ENCODE measurements at regions not wholly inside any gene's neighbourhood (a gene's known extent, or its start where the extent isn't known, plus 50 kb on each side); places are given as distances from the start of the nearest gene placed in this dataset.

DNA sequence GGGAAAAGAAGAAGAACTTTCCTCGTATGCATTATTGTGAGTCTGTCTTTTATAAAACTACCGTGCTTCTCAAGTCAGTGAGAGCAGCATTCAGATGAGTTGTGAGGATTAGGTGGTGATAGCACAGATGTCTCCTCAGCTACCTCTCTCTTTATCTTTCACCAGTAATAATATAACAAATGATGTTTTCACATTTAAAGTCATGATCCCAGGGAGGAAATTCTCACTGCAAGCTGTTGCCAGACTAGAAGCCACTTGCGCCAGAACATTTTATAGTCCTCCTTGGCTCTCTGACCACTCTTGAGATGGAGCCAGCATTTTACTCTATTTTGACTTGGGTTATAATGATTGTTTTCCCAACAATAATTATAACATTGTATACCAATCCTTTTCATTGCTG is 443.1 kb downstream of the AEBP2 start:
- TF ChIP-seq, protein P1, sequence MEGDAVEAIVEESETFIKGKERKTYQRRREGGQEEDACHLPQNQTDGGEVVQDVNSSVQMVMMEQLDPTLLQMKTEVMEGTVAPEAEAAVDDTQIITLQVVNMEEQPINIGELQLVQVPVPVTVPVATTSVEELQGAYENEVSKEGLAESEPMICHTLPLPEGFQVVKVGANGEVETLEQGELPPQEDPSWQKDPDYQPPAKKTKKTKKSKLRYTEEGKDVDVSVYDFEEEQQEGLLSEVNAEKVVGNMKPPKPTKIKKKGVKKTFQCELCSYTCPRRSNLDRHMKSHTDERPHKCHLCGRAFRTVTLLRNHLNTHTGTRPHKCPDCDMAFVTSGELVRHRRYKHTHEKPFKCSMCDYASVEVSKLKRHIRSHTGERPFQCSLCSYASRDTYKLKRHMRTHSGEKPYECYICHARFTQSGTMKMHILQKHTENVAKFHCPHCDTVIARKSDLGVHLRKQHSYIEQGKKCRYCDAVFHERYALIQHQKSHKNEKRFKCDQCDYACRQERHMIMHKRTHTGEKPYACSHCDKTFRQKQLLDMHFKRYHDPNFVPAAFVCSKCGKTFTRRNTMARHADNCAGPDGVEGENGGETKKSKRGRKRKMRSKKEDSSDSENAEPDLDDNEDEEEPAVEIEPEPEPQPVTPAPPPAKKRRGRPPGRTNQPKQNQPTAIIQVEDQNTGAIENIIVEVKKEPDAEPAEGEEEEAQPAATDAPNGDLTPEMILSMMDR (IDR thresholded peaks at IDR 0.05; ENCODE audit: partially characterized antibody, unreplicated experiment): no peak
- Mint-ChIP-seq H3K4me1 (ENCODE audit: low read depth, unreplicated experiment) (no peaks in the 10 kb centered on the region), H3K36me3 (ENCODE audit: unreplicated experiment) (no peaks in the 10 kb centered on the region)

GRCh38 chr12:19884021-19884492 is 444.8 kb downstream of the AEBP2 start:
- no peaks in the 10 kb centered on the region for H3K27me3 Mint-ChIP-seq (ENCODE audit: unreplicated experiment)
- TF ChIP-seq, protein P1 (IDR thresholded peaks at IDR 0.05; ENCODE audit: partially characterized antibody, unreplicated experiment): no peak
- no peaks in the 10 kb centered on the region for H3K4me1 Mint-ChIP-seq (ENCODE audit: low read depth, unreplicated experiment)
- H3K4me3 Mint-ChIP-seq (ENCODE audit: unreplicated experiment): no peak overlapping the region
- no peaks in the 10 kb centered on the region for H3K36me3 Mint-ChIP-seq (ENCODE audit: unreplicated experiment)
- H3K9me3 Mint-ChIP-seq (ENCODE audit: unreplicated experiment): no peaks in the 10 kb centered on the region
- no peak for DNase-seq
- no peak overlapping the region for H3K27ac Mint-ChIP-seq (ENCODE audit: unreplicated experiment)

More for the DNA sequence above, 443.1 kb downstream of the AEBP2 start:
- Mint-ChIP-seq H3K27ac (ENCODE audit: unreplicated experiment) (no peak overlapping the region), H3K4me3 (ENCODE audit: unreplicated experiment) (no peak overlapping the region), H3K9me3 (ENCODE audit: unreplicated experiment) (no peaks in the 10 kb centered on the region), H3K27me3 (ENCODE audit: unreplicated experiment) (no peaks in the 10 kb centered on the region)
- no peak for DNase-seq

- Mint-ChIP-seq H3K4me3 (ENCODE audit: unreplicated experiment) (no peak overlapping the region), H3K27ac (ENCODE audit: unreplicated experiment) (no peak overlapping the region), H3K9me3 (ENCODE audit: unreplicated experiment) (no peaks in the 10 kb centered on the region), H3K4me1 (ENCODE audit: low read depth, unreplicated experiment) (no peaks in the 10 kb centered on the region), H3K36me3 (ENCODE audit: unreplicated experiment) (no peaks in the 10 kb centered on the region), H3K27me3 (ENCODE audit: unreplicated experiment) (no peaks in the 10 kb centered on the region)
- no peak for DNase-seq
- TF ChIP-seq, protein P1 (IDR thresholded peaks at IDR 0.05; ENCODE audit: partially characterized antibody, unreplicated experiment): no peak
Observed at GRCh38 chr12:19885093-19885812, 446.0 kb downstream of the AEBP2 start.

DNA sequence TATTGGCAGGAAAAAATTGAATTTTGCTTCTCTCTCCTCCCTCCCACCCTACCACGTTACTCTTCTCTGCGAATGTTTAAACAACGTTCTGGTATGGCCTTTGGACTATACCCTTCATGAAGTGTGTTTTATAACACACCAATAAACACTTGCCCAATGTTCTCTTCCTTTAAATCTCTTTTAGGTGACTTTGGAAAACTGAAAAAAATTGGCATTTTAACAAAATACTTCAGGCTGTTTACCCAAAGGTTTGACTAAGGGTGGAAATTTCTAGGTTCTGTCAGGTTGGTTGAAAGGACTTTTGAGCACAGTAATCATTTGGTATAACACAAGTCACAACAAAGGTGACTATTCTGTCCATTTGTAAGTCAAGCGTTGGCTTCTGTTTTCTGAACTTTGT is 446.8 kb downstream of the AEBP2 start:
- DNase-seq: no peak
- Mint-ChIP-seq H3K4me3 (ENCODE audit: unreplicated experiment) (no peak overlapping the region), H3K9me3 (ENCODE audit: unreplicated experiment) (no peaks in the 10 kb centered on the region), H3K4me1 (ENCODE audit: low read depth, unreplicated experiment) (no peaks in the 10 kb centered on the region), H3K27ac (ENCODE audit: unreplicated experiment) (no peak overlapping the region), H3K36me3 (ENCODE audit: unreplicated experiment) (no peaks in the 10 kb centered on the region), H3K27me3 (ENCODE audit: unreplicated experiment) (no peaks in the 10 kb centered on the region)
- TF ChIP-seq, protein P1 (IDR thresholded peaks at IDR 0.05; ENCODE audit: partially characterized antibody, unreplicated experiment): no peak

- H3K4me3 Mint-ChIP-seq (ENCODE audit: unreplicated experiment): no peak overlapping the region
- H3K27ac Mint-ChIP-seq (ENCODE audit: unreplicated experiment): no peak overlapping the region
- TF ChIP-seq, protein P1 (IDR thresholded peaks at IDR 0.05; ENCODE audit: partially characterized antibody, unreplicated experiment): no peak
- no peaks in the 10 kb centered on the region for H3K36me3 Mint-ChIP-seq (ENCODE audit: unreplicated experiment)
- no peaks in the 10 kb centered on the region for H3K9me3 Mint-ChIP-seq (ENCODE audit: unreplicated experiment)
- no peaks in the 10 kb centered on the region for H3K27me3 Mint-ChIP-seq (ENCODE audit: unreplicated experiment)
- DNase-seq: no peak
- no peaks in the 10 kb centered on the region for H3K4me1 Mint-ChIP-seq (ENCODE audit: low read depth, unreplicated experiment)
Observed at GRCh38 chr12:19886639-19887064, 447.4 kb downstream of the AEBP2 start.
